Ishikawa (cell line): ENCODE measurements at regions not wholly inside any gene's neighbourhood (a gene's known extent, or its start where the extent isn't known, plus 50 kb on each side); places are given as distances from the start of the nearest gene placed in this dataset.

ENCODE experiments used
- MAX ChIP-seq: IDR thresholded peaks from 2 replicates; pipeline ENCODE4 v1.6.1; 2012
- TCF12 ChIP-seq: IDR thresholded peaks from 2 replicates; pipeline ENCODE4 v1.6.1; 2012; ENCODE audit warnings: low read depth
- USF1 ChIP-seq: IDR thresholded peaks from 2 replicates; pipeline ENCODE4 v1.6.1; 2012

DNA sequence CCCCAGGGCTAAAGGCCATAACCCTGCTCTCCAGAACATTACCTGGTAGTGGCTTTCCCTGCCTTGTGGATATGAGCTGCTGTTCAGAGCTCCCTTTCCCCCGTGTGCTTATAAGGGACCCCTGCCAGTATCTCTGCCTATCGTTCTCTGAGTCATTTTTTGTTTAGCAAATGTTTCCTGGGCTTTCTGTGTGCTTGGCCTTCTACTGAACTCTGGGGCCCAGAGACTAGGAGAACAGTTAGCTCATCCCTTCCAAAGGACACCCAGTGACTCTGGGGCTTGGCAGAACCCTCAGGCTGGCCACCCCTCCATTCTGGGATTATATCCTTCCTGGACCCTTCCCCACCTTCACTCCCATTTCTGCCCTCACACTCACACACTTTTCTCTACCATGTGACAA lies 80.8 kb upstream of the POU3F1 start:
- TF ChIP-seq MAX (no peak), USF1 (no peak), TCF12 (no peak)
